ENCODE measurements at regions not wholly inside any gene's neighbourhood (a gene's known extent, or its start where the extent isn't known, plus 50 kb on each side); places are given as distances from the start of the nearest gene placed in this dataset.
A peak's percentile ranks its signal among the peaks of the same experiment; 100 is the strongest.

DNA sequence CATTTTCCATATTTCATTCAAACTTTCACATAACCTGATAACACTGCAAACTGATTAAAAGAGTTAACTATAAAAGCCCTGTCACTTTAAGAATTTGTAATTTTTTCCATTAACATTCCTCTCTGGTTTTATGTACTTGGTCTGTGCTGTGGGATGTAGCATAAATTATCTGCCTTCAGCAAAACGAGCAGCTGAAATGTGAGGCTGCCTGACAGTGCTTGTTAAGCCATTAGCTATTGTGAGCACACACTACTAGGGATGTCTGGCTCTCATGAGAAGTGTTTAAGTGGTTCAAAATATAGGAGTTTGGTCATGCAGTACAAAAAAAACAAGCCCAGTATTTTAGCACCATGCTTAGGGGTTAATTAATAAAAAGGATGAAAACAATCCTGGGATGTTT lies 63.0 kb downstream of the HOXA1 start:
- TF ChIP-seq, protein P1, sequence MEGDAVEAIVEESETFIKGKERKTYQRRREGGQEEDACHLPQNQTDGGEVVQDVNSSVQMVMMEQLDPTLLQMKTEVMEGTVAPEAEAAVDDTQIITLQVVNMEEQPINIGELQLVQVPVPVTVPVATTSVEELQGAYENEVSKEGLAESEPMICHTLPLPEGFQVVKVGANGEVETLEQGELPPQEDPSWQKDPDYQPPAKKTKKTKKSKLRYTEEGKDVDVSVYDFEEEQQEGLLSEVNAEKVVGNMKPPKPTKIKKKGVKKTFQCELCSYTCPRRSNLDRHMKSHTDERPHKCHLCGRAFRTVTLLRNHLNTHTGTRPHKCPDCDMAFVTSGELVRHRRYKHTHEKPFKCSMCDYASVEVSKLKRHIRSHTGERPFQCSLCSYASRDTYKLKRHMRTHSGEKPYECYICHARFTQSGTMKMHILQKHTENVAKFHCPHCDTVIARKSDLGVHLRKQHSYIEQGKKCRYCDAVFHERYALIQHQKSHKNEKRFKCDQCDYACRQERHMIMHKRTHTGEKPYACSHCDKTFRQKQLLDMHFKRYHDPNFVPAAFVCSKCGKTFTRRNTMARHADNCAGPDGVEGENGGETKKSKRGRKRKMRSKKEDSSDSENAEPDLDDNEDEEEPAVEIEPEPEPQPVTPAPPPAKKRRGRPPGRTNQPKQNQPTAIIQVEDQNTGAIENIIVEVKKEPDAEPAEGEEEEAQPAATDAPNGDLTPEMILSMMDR (optimal IDR thresholded peaks at IDR 0.05 in 1 of 3, IDR thresholded peaks at IDR 0.05 in 1 of 3, conservative IDR thresholded peaks at IDR 0.05 in 1 of 3; ENCODE audit: extremely low read depth in 1 of 3, insufficient read depth in 2 of 3, low read length in 3 of 3) = no peak
- no peak for TF ChIP-seq EZH2 (IDR thresholded peaks at IDR 0.05; ENCODE audit: low read length)
- peak; percentile 82 for FAIRE-seq
- Histone ChIP-seq H3K79me2 (ENCODE audit: control insufficient read depth, insufficient read depth, low read length) (no peaks in the 10 kb centered on the region), H3K9me3 (ENCODE audit: control insufficient read depth, low read depth, low read length) (no peaks in the 10 kb centered on the region), H3K4me2 (ENCODE audit: control insufficient read depth, extremely low read depth, insufficient read depth, low read depth, low read length) (no peak overlapping the region), H2AFZ (ENCODE audit: control insufficient read depth, low read length) (no peak overlapping the region), H3K36me3 (ENCODE audit: control insufficient read depth in 2 of 2, extremely low read depth in 1 of 2, insufficient read depth in 2 of 2, low read length in 2 of 2) (no peaks in the 10 kb centered on the region), H3K9me1 (ENCODE audit: control insufficient read depth, extremely low read depth, insufficient read depth, low read length) (no peaks in the 10 kb centered on the region), H3K27me3 (ENCODE audit: control insufficient read depth, extremely low read depth, insufficient read depth, low read length) (no peaks in the 10 kb centered on the region), H3K9ac (ENCODE audit: control insufficient read depth, extremely low read depth, insufficient read depth, low read length) (no peak overlapping the region), H4K20me1 (ENCODE audit: control insufficient read depth, extremely low read depth, insufficient read depth, low read length) (no peaks in the 10 kb centered on the region), H3K4me3 (ENCODE audit: control insufficient read depth in 2 of 3, extremely low read depth in 1 of 3, insufficient read depth in 2 of 3, low read depth in 1 of 3, low read length in 3 of 3) (no peak overlapping the region), H3K27ac (ENCODE audit: control insufficient read depth, insufficient read depth, low read length) (no peak overlapping the region), H3K4me1 (ENCODE audit: control insufficient read depth, extremely low read depth, insufficient read depth, low read length) (peaks cover 21% of the 10 kb centered on the region)
- no peak for DNase-seq (ENCODE audit: low read depth, low spot score)
- dilution Hi-C loops (cut with MboI; ENCODE audit: extremely low pct_ligation_motif_present, low sequenced_read_pairs) = no loop called here

- H4K20me1 ChIP-seq (ENCODE audit: control insufficient read depth, extremely low read depth, insufficient read depth, low read length) = no peaks in the 10 kb centered on the region
- no peaks in the 10 kb centered on the region for H3K79me2 ChIP-seq (ENCODE audit: control insufficient read depth, insufficient read depth, low read length)
- peak overlapping the region; percentile 33 for H3K27ac ChIP-seq (ENCODE audit: control insufficient read depth, insufficient read depth, low read length)
- H3K36me3 ChIP-seq (ENCODE audit: control insufficient read depth in 2 of 2, extremely low read depth in 1 of 2, insufficient read depth in 2 of 2, low read length in 2 of 2) = no peaks in the 10 kb centered on the region
- peaks cover 21% of the 10 kb centered on the region for H3K4me1 ChIP-seq (ENCODE audit: control insufficient read depth, extremely low read depth, insufficient read depth, low read length)
- H3K9me1 ChIP-seq (ENCODE audit: control insufficient read depth, extremely low read depth, insufficient read depth, low read length) = no peaks in the 10 kb centered on the region
- H3K9me3 ChIP-seq (ENCODE audit: control insufficient read depth, low read depth, low read length) = no peaks in the 10 kb centered on the region
- FAIRE-seq (peak; percentile 74), DNase-seq (ENCODE audit: low read depth, low spot score) (no peak)
- no peak overlapping the region for H3K9ac ChIP-seq (ENCODE audit: control insufficient read depth, extremely low read depth, insufficient read depth, low read length)
- dilution Hi-C loops (cut with MboI; ENCODE audit: extremely low pct_ligation_motif_present, low sequenced_read_pairs) = no loop called here
- TF ChIP-seq EZH2 (IDR thresholded peaks at IDR 0.05; ENCODE audit: low read length) = no peak
- H3K27me3 ChIP-seq (ENCODE audit: control insufficient read depth, extremely low read depth, insufficient read depth, low read length) = no peaks in the 10 kb centered on the region
- peak overlapping the region; percentile 73 for H2AFZ ChIP-seq (ENCODE audit: control insufficient read depth, low read length)
- H3K4me2 ChIP-seq (ENCODE audit: control insufficient read depth, extremely low read depth, insufficient read depth, low read depth, low read length) = peak overlapping the region; percentile 65
- H3K4me3 ChIP-seq (ENCODE audit: control insufficient read depth in 2 of 3, extremely low read depth in 1 of 3, insufficient read depth in 2 of 3, low read depth in 1 of 3, low read length in 3 of 3) = peak overlapping the region in 1 of 3 experiments; percentile 19
These were observed 64.3 kb downstream of the HOXA1 start for GRCh38 chr7:27031289-27032172.
